ENCODE measurements at regions not wholly inside any gene's neighbourhood (a gene's known extent, or its start where the extent isn't known, plus 50 kb on each side); places are given as distances from the start of the nearest gene placed in this dataset.

- TF ChIP-seq PRDM10 (tag by site-specific recombination; IDR thresholded peaks at IDR 0.05) (no peak), ZNF302 (tag by site-specific recombination; IDR thresholded peaks at IDR 0.05; ENCODE audit: low read depth) (no peak), ZNF518A (tag by site-specific recombination; conservative IDR thresholded peaks at IDR 0.05; ENCODE audit: low read depth) (no peak)
- TF ChIP-seq, protein P1, sequence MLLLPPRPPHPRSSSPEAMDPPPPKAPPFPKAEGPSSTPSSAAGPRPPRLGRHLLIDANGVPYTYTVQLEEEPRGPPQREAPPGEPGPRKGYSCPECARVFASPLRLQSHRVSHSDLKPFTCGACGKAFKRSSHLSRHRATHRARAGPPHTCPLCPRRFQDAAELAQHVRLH (tag by site-specific recombination; IDR thresholded peaks at IDR 0.05) = no peak
Observed at GRCh38 chr16:88288303-88288702, 94.5 kb upstream of the ZNF469 start (continued).

DNA sequence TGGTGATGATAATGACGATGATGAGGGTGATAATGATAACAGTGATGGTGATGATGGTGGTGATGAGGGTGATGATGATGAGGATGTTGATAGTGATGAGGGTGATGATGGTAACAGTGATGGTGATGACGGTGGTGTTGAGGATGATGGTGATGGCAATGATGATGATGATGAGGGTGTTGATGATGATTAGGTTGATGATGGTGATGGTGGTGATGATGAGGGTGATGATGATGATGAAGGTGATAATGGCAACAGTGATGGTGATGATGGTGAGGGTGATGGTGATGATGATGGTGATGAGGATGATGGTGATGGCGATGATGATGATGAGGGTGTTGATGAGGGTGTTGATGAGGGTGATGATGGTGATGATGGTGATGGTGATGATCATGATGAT is 93.8 kb upstream of the ZNF469 start:
- CTCF ChIA-PET = no interaction called here
- Histone ChIP-seq H3K9me3 (ENCODE audit: control insufficient read depth, insufficient read depth, low read depth, low read length) (no peaks in the 10 kb centered on the region), H3K36me3 (ENCODE audit: control insufficient read depth in 2 of 2, insufficient read depth in 1 of 2, low read length in 2 of 2) (no peaks in the 10 kb centered on the region), H3K4me3 (ENCODE audit: low read depth, low read length) (no peak overlapping the region), H3K27ac (ENCODE audit: extremely low read depth, low read depth, low read length) (no peak overlapping the region), H3K4me1 (ENCODE audit: control insufficient read depth, insufficient read depth, low read length) (no peaks in the 10 kb centered on the region)
- POLR2A ChIA-PET = no interaction called here
- TF ChIP-seq KLF9 (tag by site-specific recombination; IDR thresholded peaks at IDR 0.05; ENCODE audit: low read depth) = no peak
- no peak for TF ChIP-seq ZNF146 (tag by site-specific recombination; IDR thresholded peaks at IDR 0.05)
- 0 out of 2 replicates have a peak, but pooled peaks have one; percentile 32 for TF ChIP-seq ZNF211 (tag by site-specific recombination; IDR thresholded peaks at IDR 0.05; ENCODE audit: low read depth)
- no peak for TF ChIP-seq EGR2 (tag by site-specific recombination; IDR thresholded peaks at IDR 0.05; ENCODE audit: low read depth)
- TF ChIP-seq ZNF114 (tag by site-specific recombination; IDR thresholded peaks at IDR 0.05) = peak; percentile 93
- TF ChIP-seq, protein P2, sequence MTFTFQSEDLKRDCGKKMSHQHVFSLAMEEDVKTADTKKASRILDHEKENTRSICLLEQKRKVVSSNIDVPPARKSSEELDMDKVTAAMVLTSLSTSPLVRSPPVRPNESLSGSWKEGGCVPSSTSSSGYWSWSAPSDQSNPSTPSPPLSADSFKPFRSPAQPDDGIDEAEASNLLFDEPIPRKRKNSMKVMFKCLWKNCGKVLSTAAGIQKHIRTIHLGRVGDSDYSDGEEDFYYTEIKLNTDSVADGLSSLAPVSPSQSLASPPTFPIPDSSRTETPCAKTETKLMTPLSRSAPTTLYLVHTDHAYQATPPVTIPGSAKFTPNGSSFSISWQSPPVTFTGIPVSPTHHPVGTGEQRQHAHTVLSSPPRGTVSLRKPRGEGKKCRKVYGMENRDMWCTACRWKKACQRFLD (tag by site-specific recombination; IDR thresholded peaks at IDR 0.05) = no peak
- no peak for TF ChIP-seq ZNF561 (tag by site-specific recombination; IDR thresholded peaks at IDR 0.05; ENCODE audit: borderline replicate concordance)
- TF ChIP-seq ZNF169 (tag by site-specific recombination; IDR thresholded peaks at IDR 0.05) = peak; percentile 90
- TF ChIP-seq BCL11A (tag by site-specific recombination; IDR thresholded peaks at IDR 0.05; ENCODE audit: low read depth) = no peak
- no peak for TF ChIP-seq ZNF830 (tag by site-specific recombination; IDR thresholded peaks at IDR 0.05; ENCODE audit: low read depth)
- TF ChIP-seq ZNF423 (tag by site-specific recombination; IDR thresholded peaks at IDR 0.05) = no peak
- no peak for TF ChIP-seq GLI2 (tag by site-specific recombination; IDR thresholded peaks at IDR 0.05; ENCODE audit: borderline replicate concordance, low read depth)
- TF ChIP-seq ELK4 (IDR thresholded peaks at IDR 0.05; ENCODE audit: borderline replicate concordance, low read depth, low read length) = no peak
- TF ChIP-seq ATF2 (tag by site-specific recombination; IDR thresholded peaks at IDR 0.05; ENCODE audit: low read depth) = no peak
- TF ChIP-seq ZNF10 (tag by site-specific recombination; IDR thresholded peaks at IDR 0.05) = no peak
- TF ChIP-seq SCRT1 (tag by site-specific recombination; IDR thresholded peaks at IDR 0.05; ENCODE audit: borderline replicate concordance) = no peak
- TF ChIP-seq ZNF610 (tag by site-specific recombination; IDR thresholded peaks at IDR 0.05; ENCODE audit: borderline replicate concordance) = no peak
- TF ChIP-seq ZNF530 (tag by site-specific recombination; IDR thresholded peaks at IDR 0.05; ENCODE audit: low read depth) = no peak
